H9 (cell line): ENCODE measurements at regions not wholly inside any gene's neighbourhood (a gene's known extent, or its start where the extent isn't known, plus 50 kb on each side); places are given as distances from the start of the nearest gene placed in this dataset.

ENCODE experiments used
- DNase-seq: peaks from one replicate; pipeline ENCODE4 v3.0.0-alpha.2; 2017
- H2AFZ ChIP-seq: one replicate; pipeline ENCODE4 v1.6.1; 2013; ENCODE audit warnings: mild to moderate bottlenecking, low read length, control low read depth, moderate library complexity
- H2AK5ac ChIP-seq: 2 replicates; pipeline ENCODE4 v1.6.1; 2013; ENCODE audit warnings: low read length, control low read depth, mixed read lengths; ENCODE audit not compliant: insufficient read length
- H2BK120ac ChIP-seq: one replicate; pipeline ENCODE4 v1.6.1; 2013; ENCODE audit warnings: low read depth, mild to moderate bottlenecking, low read length, control low read depth, inconsistent platforms; ENCODE audit not compliant: poor library complexity, severe bottlenecking
- H2BK12ac ChIP-seq: 2 replicates; pipeline ENCODE4 v1.6.1; 2013; ENCODE audit warnings: low read length, control low read depth, mixed read lengths, low read depth; ENCODE audit not compliant: insufficient read length
- H2BK15ac ChIP-seq: 2 replicates; pipeline ENCODE4 v1.6.1; 2013; ENCODE audit warnings: low read depth, low read length, control low read depth
- H2BK20ac ChIP-seq: one replicate; pipeline ENCODE4 v1.6.1; 2013; ENCODE audit warnings: low read depth, mild to moderate bottlenecking, low read length, control low read depth, inconsistent platforms; ENCODE audit not compliant: poor library complexity, severe bottlenecking
- H2BK5ac ChIP-seq: 2 replicates; pipeline ENCODE4 v1.6.1; 2013; ENCODE audit warnings: low read length, control low read depth, mixed read lengths; ENCODE audit not compliant: insufficient read length
- H3K14ac ChIP-seq: 2 replicates; pipeline ENCODE4 v1.6.1; 2013; ENCODE audit warnings: low read length, control low read depth; ENCODE audit not compliant: insufficient read depth
- H3K18ac ChIP-seq: 2 replicates; pipeline ENCODE4 v1.6.1; 2013; ENCODE audit warnings: low read depth, mild to moderate bottlenecking, mixed read lengths, low read length, control low read depth; ENCODE audit not compliant: insufficient read length
- H3K23ac ChIP-seq: 2 replicates; pipeline ENCODE4 v1.6.1; 2013; ENCODE audit warnings: low read length, control low read depth, mixed read lengths, low read depth; ENCODE audit not compliant: insufficient read length
- H3K23me2 ChIP-seq: 2 replicates; pipeline ENCODE4 v1.6.1; 2013; ENCODE audit warnings: low read depth, mild to moderate bottlenecking, mixed read lengths, low read length, control low read depth; ENCODE audit not compliant: insufficient read length, poor library complexity, severe bottlenecking
- H3K27ac ChIP-seq: 2 replicates; pipeline ENCODE4 v1.5.1; 2013; ENCODE audit warnings: low read length, control low read depth, mixed read lengths, low read depth; ENCODE audit not compliant: insufficient read length
- H3K27me3 ChIP-seq: 2 replicates; pipeline ENCODE4 v1.6.1; 2013; ENCODE audit warnings: low read length, control low read depth, inconsistent platforms; ENCODE audit not compliant: insufficient read depth
- H3K4ac ChIP-seq: 2 replicates; pipeline ENCODE4 v1.6.1; 2013; ENCODE audit warnings: low read depth, mild to moderate bottlenecking, control low read depth, inconsistent platforms, low read length, moderate library complexity
- H3K4me1 ChIP-seq: 2 replicates; pipeline ENCODE4 v1.6.1; 2013; ENCODE audit warnings: low read length, control low read depth, inconsistent platforms; ENCODE audit not compliant: insufficient read depth
- H3K4me2 ChIP-seq: 2 replicates; pipeline ENCODE4 v1.6.1; 2013; ENCODE audit warnings: low read length, control low read depth, mixed read lengths; ENCODE audit not compliant: insufficient read length, insufficient read depth
- H3K56ac ChIP-seq: 2 replicates; pipeline ENCODE4 v1.6.1; 2013; ENCODE audit warnings: low read depth, mild to moderate bottlenecking, mixed read lengths, low read length, control low read depth; ENCODE audit not compliant: insufficient read length
- H3K79me1 ChIP-seq: 2 replicates; pipeline ENCODE4 v1.6.1; 2013; ENCODE audit warnings: low read depth, mild to moderate bottlenecking, moderate library complexity, low read length, control low read depth, inconsistent platforms; ENCODE audit not compliant: insufficient read depth, poor library complexity, severe bottlenecking
- H3K79me2 ChIP-seq: 2 replicates; pipeline ENCODE4 v1.6.1; 2013; ENCODE audit warnings: low read length, control low read depth, inconsistent platforms; ENCODE audit not compliant: insufficient read depth
- H3K9ac ChIP-seq: 2 replicates; pipeline ENCODE4 v1.6.1; 2013; ENCODE audit warnings: low read length, control low read depth, mixed read lengths; ENCODE audit not compliant: insufficient read length; ENCODE audit errors: extremely low read depth
- H3K9me3 ChIP-seq: one replicate; pipeline ENCODE4 v1.6.1; 2013; ENCODE audit warnings: low read depth, low read length, inconsistent platforms; ENCODE audit not compliant: control insufficient read depth
- H3T11ph ChIP-seq: one replicate; pipeline ENCODE4 v1.6.1; 2013; ENCODE audit warnings: mild to moderate bottlenecking, low read length, control low read depth, inconsistent platforms
- H4K20me1 ChIP-seq: one replicate; pipeline ENCODE4 v1.6.1; 2013; ENCODE audit not compliant: control insufficient read depth, insufficient read length, insufficient read depth
- H4K5ac ChIP-seq: 2 replicates; pipeline ENCODE4 v1.6.1; 2013; ENCODE audit warnings: low read depth, mild to moderate bottlenecking, mixed read lengths, low read length, control low read depth; ENCODE audit not compliant: insufficient read length
- H4K8ac ChIP-seq: replicated peaks from 2 replicates; pipeline ENCODE4 v1.6.1; 2013; ENCODE audit warnings: low read length, control low read depth, mixed read lengths, low read depth; ENCODE audit not compliant: insufficient read length
- H4K91ac ChIP-seq: 2 replicates; pipeline ENCODE4 v1.6.1; 2013; ENCODE audit warnings: low read depth, mild to moderate bottlenecking, moderate library complexity, mixed read lengths, low read length, control low read depth; ENCODE audit not compliant: insufficient read length
- H3K27ac Mint-ChIP-seq, 3 experiments: 2 replicates in 2 of 3; 3 replicates in 1 of 3; pipeline ENCODE4 v1.8.0; 2020 to 2021; ENCODE audit warnings: mixed read lengths in 3 of 3, mild to moderate bottlenecking in 1 of 3, moderate library complexity in 1 of 3
- H3K27me3 Mint-ChIP-seq: 2 replicates; pipeline ENCODE4 v1.8.0; 2021; ENCODE audit warnings: low read depth, mild to moderate bottlenecking, moderate library complexity, mixed read lengths
- H3K36me3 Mint-ChIP-seq, 3 experiments: 2 replicates in 2 of 3; 3 replicates in 1 of 3; pipeline ENCODE4 v1.8.0; 2020 to 2021; ENCODE audit warnings: low read depth in 3 of 3, mixed read lengths in 3 of 3; ENCODE audit not compliant: insufficient read depth in 1 of 3
- H3K4me1 Mint-ChIP-seq, 2 experiments: 2 replicates each; pipeline ENCODE4 v1.8.0; 2020; ENCODE audit warnings: mixed read lengths in 2 of 2
- H3K4me3 Mint-ChIP-seq, 2 experiments: 2 replicates in 1 of 2; 3 replicates in 1 of 2; pipeline ENCODE4 v1.8.0; 2020 to 2021; ENCODE audit warnings: mild to moderate bottlenecking in 2 of 2, mixed read lengths in 2 of 2, moderate library complexity in 1 of 2
- H3K9me3 Mint-ChIP-seq, 2 experiments: 2 replicates in 1 of 2; 3 replicates in 1 of 2; pipeline ENCODE4 v1.8.0; 2020; ENCODE audit warnings: mild to moderate bottlenecking in 2 of 2, mixed read lengths in 2 of 2, moderate library complexity in 1 of 2
- WGBS: extraction: QIAGEN DNeasy Blood & Tissue Kit; methylation state at CpG from one replicate; pipeline ENCODE4 v1.1.7; 2013; ENCODE audit warnings: missing lambda C conversion rate, low lambda C conversion rate, mixed read lengths; ENCODE audit not compliant: insufficient read length; ENCODE audit errors: extremely low coverage; 5-methylcytosine and 5-hydroxymethylcytosine counted together
- TF ChIP-seq, protein P1 (sequence below): fragments of 200-600 bp; sonication (generic); conservative IDR thresholded peaks from 3 replicates; pipeline ENCODE4 v1.8.0; 2021; ENCODE audit warnings: antibody characterized with exemption, mild to moderate bottlenecking

DNA sequence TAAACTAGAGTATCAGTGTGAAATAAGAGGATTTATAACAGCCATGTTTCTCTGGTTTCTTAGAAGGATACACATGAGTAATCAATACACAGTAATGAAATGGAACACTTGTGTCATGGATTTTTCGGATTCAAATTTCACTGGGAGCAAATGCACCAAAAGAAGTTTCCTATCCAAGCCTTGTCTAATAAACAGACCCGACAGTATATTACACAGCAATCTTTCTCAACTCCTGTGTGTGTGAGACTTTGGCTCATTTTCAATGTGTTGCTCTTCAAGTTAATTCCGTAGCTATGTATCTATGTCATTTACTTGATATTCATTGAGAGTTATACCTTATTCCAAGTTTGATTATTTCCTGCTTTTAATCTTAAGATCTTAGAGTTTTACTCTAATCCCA lies 930.2 kb downstream of the MAT2B start:
- TF ChIP-seq, protein P1, sequence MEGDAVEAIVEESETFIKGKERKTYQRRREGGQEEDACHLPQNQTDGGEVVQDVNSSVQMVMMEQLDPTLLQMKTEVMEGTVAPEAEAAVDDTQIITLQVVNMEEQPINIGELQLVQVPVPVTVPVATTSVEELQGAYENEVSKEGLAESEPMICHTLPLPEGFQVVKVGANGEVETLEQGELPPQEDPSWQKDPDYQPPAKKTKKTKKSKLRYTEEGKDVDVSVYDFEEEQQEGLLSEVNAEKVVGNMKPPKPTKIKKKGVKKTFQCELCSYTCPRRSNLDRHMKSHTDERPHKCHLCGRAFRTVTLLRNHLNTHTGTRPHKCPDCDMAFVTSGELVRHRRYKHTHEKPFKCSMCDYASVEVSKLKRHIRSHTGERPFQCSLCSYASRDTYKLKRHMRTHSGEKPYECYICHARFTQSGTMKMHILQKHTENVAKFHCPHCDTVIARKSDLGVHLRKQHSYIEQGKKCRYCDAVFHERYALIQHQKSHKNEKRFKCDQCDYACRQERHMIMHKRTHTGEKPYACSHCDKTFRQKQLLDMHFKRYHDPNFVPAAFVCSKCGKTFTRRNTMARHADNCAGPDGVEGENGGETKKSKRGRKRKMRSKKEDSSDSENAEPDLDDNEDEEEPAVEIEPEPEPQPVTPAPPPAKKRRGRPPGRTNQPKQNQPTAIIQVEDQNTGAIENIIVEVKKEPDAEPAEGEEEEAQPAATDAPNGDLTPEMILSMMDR = no peak
- Histone ChIP-seq H3K4me2 (no peak overlapping the region), H4K91ac (no peak overlapping the region), H3K23ac (no peak overlapping the region), H3K14ac (no peak overlapping the region), H4K8ac (no peak overlapping the region), H2BK120ac (no peak overlapping the region), H3T11ph (no peak overlapping the region), H3K79me1 (no peaks in the 10 kb centered on the region), H3K9ac (no peak overlapping the region), H4K5ac (no peak overlapping the region), H2BK12ac (no peak overlapping the region), H4K20me1 (no peaks in the 10 kb centered on the region), H3K27ac (no peak overlapping the region), H3K27me3 (no peaks in the 10 kb centered on the region), H2BK20ac (no peak overlapping the region), H2AFZ (no peak overlapping the region), H3K79me2 (no peaks in the 10 kb centered on the region), H3K56ac (no peak overlapping the region), H3K9me3 (no peaks in the 10 kb centered on the region), H3K18ac (no peak overlapping the region), H3K4ac (no peak overlapping the region), H2AK5ac (no peak overlapping the region), H3K23me2 (no peaks in the 10 kb centered on the region), H2BK15ac (no peak overlapping the region), H2BK5ac (no peak overlapping the region), H3K4me1 (no peaks in the 10 kb centered on the region)
- no peak overlapping the region for H3K4me3 Mint-ChIP-seq
- WGBS = no CpG with 5 or more reads among the region's 3 CpGs
- H3K27ac Mint-ChIP-seq = no peak overlapping the region
- DNase-seq = no peak
- H3K9me3 Mint-ChIP-seq = peaks cover 0 to 3% of the 10 kb centered on the region in 2 experiments; a peak in 1 of 5 replicates
- no peaks in the 10 kb centered on the region for H3K27me3 Mint-ChIP-seq
- no peaks in the 10 kb centered on the region for H3K36me3 Mint-ChIP-seq
- no peaks in the 10 kb centered on the region for H3K4me1 Mint-ChIP-seq
